ENCODE measurements at regions not wholly inside any gene's neighbourhood (a gene's known extent, or its start where the extent isn't known, plus 50 kb on each side); places are given as distances from the start of the nearest gene placed in this dataset.

DNA sequence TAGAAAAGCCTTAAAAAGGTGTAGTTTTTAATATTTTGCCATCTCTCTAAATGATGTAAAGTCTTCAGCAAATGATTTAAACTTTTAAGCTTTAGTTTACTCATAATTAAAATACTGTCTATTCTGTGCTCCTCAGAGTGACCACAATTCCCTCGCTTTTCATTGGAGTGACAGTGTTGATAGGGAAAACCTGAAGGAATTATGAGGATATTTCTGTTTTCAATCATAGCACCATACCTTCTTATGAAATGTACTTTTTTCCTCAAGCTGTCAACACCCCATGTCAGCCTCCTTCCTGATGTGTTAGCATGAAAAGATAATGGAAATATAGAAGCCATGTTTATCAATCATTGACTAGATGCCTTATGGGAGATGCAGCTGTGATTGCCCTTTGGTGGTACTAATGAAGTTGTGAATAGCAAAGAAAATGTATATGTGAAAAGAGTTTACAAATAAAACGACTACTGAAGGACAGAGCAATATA lies 145.4 kb upstream of the EYS start:
- H3K4me3 ChIP-seq (ENCODE audit: low read depth, low read length, poor library complexity, severe bottlenecking), result no peak overlapping the region
- no peaks in the 10 kb centered on the region for H3K9me3 ChIP-seq (ENCODE audit: low read depth, low read length, poor library complexity, severe bottlenecking)
- no TSS peak for BruUV-seq (replicated peaks)
- no peak for DNase-seq (ENCODE audit: low spot score)
- H3K4me1 ChIP-seq (ENCODE audit: insufficient read depth, low read length, poor library complexity, severe bottlenecking), result no peaks in the 10 kb centered on the region
- H3K27me3 ChIP-seq (replicated peaks; ENCODE audit: insufficient read depth, low read depth, low read length, poor library complexity), result no peaks in the 10 kb centered on the region
- ChIA-PET CTCF (no interaction called here), POLR2A (ENCODE audit: low non-redundant PET) (no interaction called here)
- no peaks in the 10 kb centered on the region for H3K36me3 ChIP-seq (ENCODE audit: insufficient read depth, low read length, poor library complexity, severe bottlenecking)
- intact Hi-C loops (cut with micrococcal nuclease; ENCODE audit: unreplicated experiment), result no loop called here
- no peak for TF ChIP-seq EZH2 (IDR thresholded peaks at IDR 0.05; ENCODE audit: borderline replicate concordance, low read depth, low read length, poor library complexity, severe bottlenecking)
- H3K27ac ChIP-seq (ENCODE audit: low read depth, low read length, poor library complexity, severe bottlenecking), result no peak overlapping the region

GRCh38 chr6:65830151-65830550 lies 123.1 kb upstream of the EYS start:
- Histone ChIP-seq H3K36me3 (ENCODE audit: insufficient read depth, low read length, poor library complexity, severe bottlenecking) (no peaks in the 10 kb centered on the region), H3K4me3 (ENCODE audit: low read depth, low read length, poor library complexity, severe bottlenecking) (no peak overlapping the region), H3K27me3 (replicated peaks; ENCODE audit: insufficient read depth, low read depth, low read length, poor library complexity) (no peaks in the 10 kb centered on the region), H3K9me3 (ENCODE audit: low read depth, low read length, poor library complexity, severe bottlenecking) (no peaks in the 10 kb centered on the region), H3K4me1 (ENCODE audit: insufficient read depth, low read length, poor library complexity, severe bottlenecking) (no peaks in the 10 kb centered on the region), H3K27ac (ENCODE audit: low read depth, low read length, poor library complexity, severe bottlenecking) (no peak overlapping the region)
- BruUV-seq (replicated peaks), result no TSS peak
- TF ChIP-seq, protein P1, sequence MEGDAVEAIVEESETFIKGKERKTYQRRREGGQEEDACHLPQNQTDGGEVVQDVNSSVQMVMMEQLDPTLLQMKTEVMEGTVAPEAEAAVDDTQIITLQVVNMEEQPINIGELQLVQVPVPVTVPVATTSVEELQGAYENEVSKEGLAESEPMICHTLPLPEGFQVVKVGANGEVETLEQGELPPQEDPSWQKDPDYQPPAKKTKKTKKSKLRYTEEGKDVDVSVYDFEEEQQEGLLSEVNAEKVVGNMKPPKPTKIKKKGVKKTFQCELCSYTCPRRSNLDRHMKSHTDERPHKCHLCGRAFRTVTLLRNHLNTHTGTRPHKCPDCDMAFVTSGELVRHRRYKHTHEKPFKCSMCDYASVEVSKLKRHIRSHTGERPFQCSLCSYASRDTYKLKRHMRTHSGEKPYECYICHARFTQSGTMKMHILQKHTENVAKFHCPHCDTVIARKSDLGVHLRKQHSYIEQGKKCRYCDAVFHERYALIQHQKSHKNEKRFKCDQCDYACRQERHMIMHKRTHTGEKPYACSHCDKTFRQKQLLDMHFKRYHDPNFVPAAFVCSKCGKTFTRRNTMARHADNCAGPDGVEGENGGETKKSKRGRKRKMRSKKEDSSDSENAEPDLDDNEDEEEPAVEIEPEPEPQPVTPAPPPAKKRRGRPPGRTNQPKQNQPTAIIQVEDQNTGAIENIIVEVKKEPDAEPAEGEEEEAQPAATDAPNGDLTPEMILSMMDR (conservative IDR thresholded peaks at IDR 0.05; ENCODE audit: low read depth, low read length), result no peak
- no peak for TF ChIP-seq EZH2 (IDR thresholded peaks at IDR 0.05; ENCODE audit: borderline replicate concordance, low read depth, low read length, poor library complexity, severe bottlenecking)
- intact Hi-C loops (cut with micrococcal nuclease; ENCODE audit: unreplicated experiment), result no loop called here
- DNase-seq (ENCODE audit: low spot score), result no peak
- ChIA-PET POLR2A (ENCODE audit: low non-redundant PET) (no interaction called here), CTCF (no interaction called here)

DNA sequence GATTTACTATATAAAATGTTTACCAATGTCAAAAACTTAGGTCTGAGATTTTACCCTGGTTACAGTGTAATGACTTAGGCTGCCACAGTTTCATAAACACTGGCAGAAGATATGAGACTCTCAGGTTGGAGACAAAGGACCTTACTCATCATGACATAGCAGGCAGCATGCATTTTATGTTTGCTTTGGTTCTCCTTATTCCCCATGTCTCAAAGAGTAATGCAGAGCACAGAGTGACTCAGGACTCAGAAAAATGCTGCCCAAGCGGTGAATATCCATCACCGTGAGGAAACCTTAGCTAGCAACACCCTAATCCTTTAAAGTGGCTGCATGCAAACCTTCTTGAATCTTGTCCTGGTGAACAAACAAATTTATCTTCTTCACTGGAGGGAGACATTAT lies 112.1 kb upstream of the EYS start:
- intact Hi-C loops (cut with micrococcal nuclease; ENCODE audit: unreplicated experiment), result no loop called here
- ChIA-PET CTCF (no interaction called here), POLR2A (ENCODE audit: low non-redundant PET) (no interaction called here)
- TF ChIP-seq, protein P1 (conservative IDR thresholded peaks at IDR 0.05; ENCODE audit: low read depth, low read length), result no peak
- TF ChIP-seq EZH2 (IDR thresholded peaks at IDR 0.05; ENCODE audit: borderline replicate concordance, low read depth, low read length, poor library complexity, severe bottlenecking), result no peak
- Histone ChIP-seq H3K36me3 (ENCODE audit: insufficient read depth, low read length, poor library complexity, severe bottlenecking) (no peaks in the 10 kb centered on the region), H3K27me3 (replicated peaks; ENCODE audit: insufficient read depth, low read depth, low read length, poor library complexity) (no peaks in the 10 kb centered on the region), H3K27ac (ENCODE audit: low read depth, low read length, poor library complexity, severe bottlenecking) (no peak overlapping the region), H3K9me3 (ENCODE audit: low read depth, low read length, poor library complexity, severe bottlenecking) (no peaks in the 10 kb centered on the region), H3K4me1 (ENCODE audit: insufficient read depth, low read length, poor library complexity, severe bottlenecking) (no peaks in the 10 kb centered on the region), H3K4me3 (ENCODE audit: low read depth, low read length, poor library complexity, severe bottlenecking) (no peak overlapping the region)
- no peak for DNase-seq (ENCODE audit: low spot score)
- no TSS peak for BruUV-seq (replicated peaks)

GRCh38 chr6:65818576-65818975 lies 111.5 kb upstream of the EYS start:
- Histone ChIP-seq H3K36me3 (ENCODE audit: insufficient read depth, low read length, poor library complexity, severe bottlenecking) (no peaks in the 10 kb centered on the region), H3K27ac (ENCODE audit: low read depth, low read length, poor library complexity, severe bottlenecking) (no peak overlapping the region), H3K4me1 (ENCODE audit: insufficient read depth, low read length, poor library complexity, severe bottlenecking) (no peaks in the 10 kb centered on the region), H3K4me3 (ENCODE audit: low read depth, low read length, poor library complexity, severe bottlenecking) (no peak overlapping the region), H3K27me3 (replicated peaks; ENCODE audit: insufficient read depth, low read depth, low read length, poor library complexity) (no peaks in the 10 kb centered on the region), H3K9me3 (ENCODE audit: low read depth, low read length, poor library complexity, severe bottlenecking) (no peaks in the 10 kb centered on the region)
- intact Hi-C loops (cut with micrococcal nuclease; ENCODE audit: unreplicated experiment), result no loop called here
- DNase-seq (ENCODE audit: low spot score), result no peak
- CTCF ChIA-PET, result no interaction called here
- TF ChIP-seq EZH2 (IDR thresholded peaks at IDR 0.05; ENCODE audit: borderline replicate concordance, low read depth, low read length, poor library complexity, severe bottlenecking), result no peak
- no TSS peak for BruUV-seq (replicated peaks)
- POLR2A ChIA-PET (ENCODE audit: low non-redundant PET), result no interaction called here

Data from A673 (cell line).